ENCODE measurements at regions not wholly inside any gene's neighbourhood (a gene's known extent, or its start where the extent isn't known, plus 50 kb on each side); places are given as distances from the start of the nearest gene placed in this dataset.

GRCh38 chr12:5204271-5204670 is 160.6 kb downstream of the KCNA5 start:
- TF ChIP-seq CTCF (IDR thresholded peaks at IDR 0.05) (no peak), EP300 (IDR thresholded peaks at IDR 0.05) (no peak), POLR2A (IDR thresholded peaks at IDR 0.05) (no peak), POLR2AphosphoS5 (IDR thresholded peaks at IDR 0.05) (no peak)

Data from sigmoid colon (tissue), 4 donors.